G401 (cell line): ENCODE measurements at regions not wholly inside any gene's neighbourhood (a gene's known extent, or its start where the extent isn't known, plus 50 kb on each side); places are given as distances from the start of the nearest gene placed in this dataset.

Experiments used
- DNase-seq: peaks from one replicate; pipeline ENCODE4 v3.0.0-alpha.2; 2015; ENCODE audit warnings: low spot score
- in situ Hi-C: cut with HindIII; loops from 2 replicates; pipeline ENCODE4 v1.10.0; 2016; ENCODE audit warnings: low sequenced_read_pairs, mixed read lengths

GRCh38 chr3:135756106-135756668, 209.3 kb upstream of the PPP2R3A start:
- in situ Hi-C loops: no loop called here
- DNase-seq: peak; percentile 76

- in situ Hi-C loops: no loop called here
- DNase-seq: no peak
Observed at GRCh38 chr3:135757421-135757820, 208.1 kb upstream of the PPP2R3A start.

GRCh38 chr3:135758961-135759360, 206.6 kb upstream of the PPP2R3A start:
- DNase-seq: no peak
- in situ Hi-C loops: no loop called here

GRCh38 chr3:135759651-135760050, 205.9 kb upstream of the PPP2R3A start:
- in situ Hi-C loops: no loop called here
- no peak for DNase-seq

GRCh38 chr3:135760581-135760980, 204.9 kb upstream of the PPP2R3A start:
- DNase-seq: no peak
- in situ Hi-C loops: no loop called here

GRCh38 chr3:135762188-135762856, 203.2 kb upstream of the PPP2R3A start:
- in situ Hi-C loops: no loop called here
- no peak for DNase-seq

- DNase-seq: no peak
- in situ Hi-C loops: no loop called here
Observed at GRCh38 chr3:135766115-135766514, 199.4 kb upstream of the PPP2R3A start.

GRCh38 chr3:135771760-135772159, 193.8 kb upstream of the PPP2R3A start:
- DNase-seq: peak; percentile 53
- in situ Hi-C loops: no loop called here

- in situ Hi-C loops: no loop called here
- no peak for DNase-seq
Observed at GRCh38 chr3:135779024-135779423, 186.5 kb upstream of the PPP2R3A start.

GRCh38 chr3:135779590-135780235, 185.8 kb upstream of the PPP2R3A start:
- no peak for DNase-seq
- in situ Hi-C loops: no loop called here

GRCh38 chr3:135781026-135781815, 184.3 kb upstream of the PPP2R3A start:
- in situ Hi-C loops: no loop called here

GRCh38 chr3:135784557-135784956, 181.0 kb upstream of the PPP2R3A start:
- DNase-seq: no peak
- in situ Hi-C loops: no loop called here

More at GRCh38 chr3:135781026-135781815, 184.3 kb upstream of the PPP2R3A start:
- DNase-seq: no peak

- no peak for DNase-seq
- in situ Hi-C loops: no loop called here
Observed at GRCh38 chr3:135788146-135788545, 177.4 kb upstream of the PPP2R3A start.

- DNase-seq: no peak
- in situ Hi-C loops: no loop called here
Observed at GRCh38 chr3:135788978-135789377, 176.6 kb upstream of the PPP2R3A start.

GRCh38 chr3:135792174-135792573, 173.4 kb upstream of the PPP2R3A start:
- in situ Hi-C loops: no loop called here
- no peak for DNase-seq

- in situ Hi-C loops: no loop called here
- no peak for DNase-seq
Observed at GRCh38 chr3:135792858-135793475, 172.6 kb upstream of the PPP2R3A start.

- no peak for DNase-seq
- in situ Hi-C loops: no loop called here
Observed at GRCh38 chr3:135800071-135800549, 165.4 kb upstream of the PPP2R3A start.

- in situ Hi-C loops: no loop called here
Observed at GRCh38 chr3:135801018-135801417, 164.5 kb upstream of the PPP2R3A start.

GRCh38 chr3:135802171-135802570, 163.4 kb upstream of the PPP2R3A start:
- DNase-seq: no peak
- in situ Hi-C loops: no loop called here

More at GRCh38 chr3:135801018-135801417, 164.5 kb upstream of the PPP2R3A start:
- no peak for DNase-seq
